ENCODE measurements at regions not wholly inside any gene's neighbourhood (a gene's known extent, or its start where the extent isn't known, plus 50 kb on each side); places are given as distances from the start of the nearest gene placed in this dataset.

DNA sequence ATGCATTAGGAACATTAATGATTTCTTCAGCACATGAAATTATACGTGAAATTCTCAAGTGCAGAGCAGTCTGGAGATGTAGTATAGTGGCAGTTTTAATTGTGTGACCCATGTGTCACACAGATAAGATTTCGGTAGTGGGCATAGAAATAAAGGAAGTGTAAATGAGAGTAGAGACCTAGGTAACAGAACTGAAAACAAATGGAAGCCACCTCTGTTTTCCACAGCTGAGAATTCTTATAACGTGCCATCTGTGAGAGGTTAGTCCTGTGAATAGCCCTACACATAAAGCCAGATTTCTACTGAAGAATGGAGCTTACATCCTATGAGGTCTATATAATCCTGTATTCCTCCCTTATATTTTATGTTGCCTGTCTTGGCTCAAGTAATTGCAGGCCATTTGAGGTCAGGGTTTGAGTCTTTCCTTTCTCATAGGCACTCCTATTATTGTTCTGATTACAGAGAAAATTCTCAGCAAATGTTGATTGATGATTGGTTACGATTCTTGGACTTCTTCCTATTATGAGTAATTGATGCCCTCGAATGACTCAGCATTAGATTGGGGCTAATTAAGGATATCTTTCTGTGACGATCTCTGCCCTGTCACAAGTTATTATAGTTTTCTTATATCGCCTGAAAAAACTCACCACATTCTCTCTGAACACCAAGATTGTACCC is 258.2 kb downstream of the KIF20B start:
- DNase-seq (ENCODE audit: low spot score), result peak; percentile 10
- in situ Hi-C loops (cut with MboI; ENCODE audit: low pct_unique_long_range_greater_than_20kb, low sequenced_read_pairs, unreplicated experiment), result loop anchor here (25.0 kb wide), 1 partner anchor 178 kb away; no protein-coding TSS in a partner anchor
- TF ChIP-seq, protein P1, sequence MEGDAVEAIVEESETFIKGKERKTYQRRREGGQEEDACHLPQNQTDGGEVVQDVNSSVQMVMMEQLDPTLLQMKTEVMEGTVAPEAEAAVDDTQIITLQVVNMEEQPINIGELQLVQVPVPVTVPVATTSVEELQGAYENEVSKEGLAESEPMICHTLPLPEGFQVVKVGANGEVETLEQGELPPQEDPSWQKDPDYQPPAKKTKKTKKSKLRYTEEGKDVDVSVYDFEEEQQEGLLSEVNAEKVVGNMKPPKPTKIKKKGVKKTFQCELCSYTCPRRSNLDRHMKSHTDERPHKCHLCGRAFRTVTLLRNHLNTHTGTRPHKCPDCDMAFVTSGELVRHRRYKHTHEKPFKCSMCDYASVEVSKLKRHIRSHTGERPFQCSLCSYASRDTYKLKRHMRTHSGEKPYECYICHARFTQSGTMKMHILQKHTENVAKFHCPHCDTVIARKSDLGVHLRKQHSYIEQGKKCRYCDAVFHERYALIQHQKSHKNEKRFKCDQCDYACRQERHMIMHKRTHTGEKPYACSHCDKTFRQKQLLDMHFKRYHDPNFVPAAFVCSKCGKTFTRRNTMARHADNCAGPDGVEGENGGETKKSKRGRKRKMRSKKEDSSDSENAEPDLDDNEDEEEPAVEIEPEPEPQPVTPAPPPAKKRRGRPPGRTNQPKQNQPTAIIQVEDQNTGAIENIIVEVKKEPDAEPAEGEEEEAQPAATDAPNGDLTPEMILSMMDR (IDR thresholded peaks at IDR 0.05; ENCODE audit: extremely low read depth, insufficient read depth, missing control alignments), result no peak

DNA sequence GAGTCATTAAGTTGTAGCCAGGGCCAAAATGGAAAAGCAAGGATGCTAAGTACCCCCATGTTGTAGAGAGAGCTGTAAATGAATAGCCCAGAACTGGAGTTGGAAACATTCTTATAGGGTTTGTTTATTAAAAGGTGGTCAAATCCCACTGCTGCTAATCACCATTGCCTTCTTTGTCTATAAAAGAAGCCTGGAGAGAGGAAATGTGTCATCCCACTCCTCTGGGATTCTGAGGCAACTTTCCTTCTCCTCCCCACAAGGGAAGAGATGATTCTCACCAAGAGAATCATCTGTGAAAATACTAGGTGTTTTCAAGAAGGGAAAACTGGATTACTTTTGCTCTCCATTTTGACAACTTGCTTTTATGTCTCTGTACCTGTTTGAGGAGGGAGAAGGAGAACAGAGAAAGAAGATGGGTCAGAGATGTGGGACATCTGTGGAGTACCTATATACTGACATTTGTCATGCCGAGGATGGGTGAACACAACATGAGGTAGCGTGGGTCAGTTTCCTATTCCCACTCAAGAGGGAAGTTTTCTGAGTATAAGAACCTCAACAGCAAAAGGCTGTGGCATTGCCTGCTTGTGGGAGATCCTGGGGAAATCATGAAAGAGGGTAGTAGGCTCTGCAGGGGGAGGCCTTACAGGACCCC is 262.2 kb downstream of the KIF20B start:
- no peak for DNase-seq (ENCODE audit: low spot score)
- in situ Hi-C loops (cut with MboI; ENCODE audit: low pct_unique_long_range_greater_than_20kb, low sequenced_read_pairs, unreplicated experiment), result loop anchor here (25.0 kb wide), 1 partner anchor 174 kb away; no protein-coding TSS in a partner anchor
- TF ChIP-seq, protein P1 (IDR thresholded peaks at IDR 0.05; ENCODE audit: extremely low read depth, insufficient read depth, missing control alignments), result no peak

DNA sequence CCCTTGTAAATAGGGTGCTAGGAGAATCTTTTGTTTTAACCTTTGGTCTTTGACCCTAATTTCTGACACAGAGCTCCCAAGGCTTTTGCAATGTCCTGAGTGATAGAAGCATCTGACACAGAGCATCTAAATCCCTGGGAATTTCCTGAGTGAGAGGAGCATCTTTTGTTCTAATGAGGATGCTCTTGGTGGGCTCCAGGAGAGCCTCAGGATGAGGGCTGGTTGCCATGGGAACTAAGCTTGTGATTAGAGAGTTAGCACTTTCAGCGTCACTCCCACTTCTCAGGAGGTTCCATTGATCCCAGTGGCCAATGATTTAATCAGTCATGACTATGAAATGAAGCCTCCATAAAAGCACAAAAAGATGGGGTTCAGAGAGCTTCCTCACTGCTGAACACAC is 264.8 kb downstream of the KIF20B start:
- no peak for DNase-seq (ENCODE audit: low spot score)
- TF ChIP-seq, protein P1 (IDR thresholded peaks at IDR 0.05; ENCODE audit: extremely low read depth, insufficient read depth, missing control alignments), result no peak
- in situ Hi-C loops (cut with MboI; ENCODE audit: low pct_unique_long_range_greater_than_20kb, low sequenced_read_pairs, unreplicated experiment), result loop anchor here (25.0 kb wide), 1 partner anchor 171 kb away; no protein-coding TSS in a partner anchor

DNA sequence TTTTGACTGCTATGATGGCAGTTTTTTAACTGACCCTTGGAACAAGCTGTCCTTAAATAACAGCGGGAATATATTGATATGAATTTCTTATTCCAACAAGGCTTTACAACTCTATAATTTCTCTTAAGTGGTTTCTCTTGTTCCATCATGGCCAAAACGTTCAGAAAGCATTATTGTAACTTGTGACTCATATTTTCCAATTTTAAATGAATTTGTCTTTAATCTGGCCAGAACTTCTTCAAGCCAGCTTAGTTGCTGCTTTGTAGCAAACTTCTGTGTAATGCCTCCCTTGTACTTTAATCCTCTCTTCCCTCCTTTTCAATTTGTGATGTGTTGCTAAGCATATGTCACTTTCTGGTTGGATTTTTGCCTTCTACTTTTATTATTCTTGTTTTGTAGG is 271.9 kb downstream of the KIF20B start:
- in situ Hi-C loops (cut with MboI; ENCODE audit: low pct_unique_long_range_greater_than_20kb, low sequenced_read_pairs, unreplicated experiment), result loop anchor here (25.0 kb wide), 1 partner anchor 164 kb away; no protein-coding TSS in a partner anchor
- TF ChIP-seq, protein P1 (IDR thresholded peaks at IDR 0.05; ENCODE audit: extremely low read depth, insufficient read depth, missing control alignments), result no peak
- DNase-seq (ENCODE audit: low spot score), result no peak

DNA sequence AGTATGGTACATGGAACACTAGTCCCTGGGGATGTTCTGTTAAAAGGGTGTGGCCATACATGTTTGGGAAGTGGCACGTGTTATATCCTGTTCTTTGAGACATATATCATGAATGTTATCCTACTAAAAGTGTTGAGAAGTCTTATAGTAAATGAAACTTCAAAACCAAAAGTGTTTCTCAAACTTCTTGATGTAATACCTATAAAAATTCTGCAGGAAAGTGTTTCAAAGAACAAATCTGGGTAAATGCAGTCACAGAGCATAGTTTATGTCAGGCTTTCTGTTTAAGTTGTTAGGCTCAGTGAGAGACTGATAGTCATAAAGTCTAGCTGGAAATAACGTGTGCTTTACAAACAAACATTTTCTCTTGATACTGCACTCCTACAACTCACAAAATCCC is 273.7 kb downstream of the KIF20B start:
- DNase-seq (ENCODE audit: low spot score), result no peak
- in situ Hi-C loops (cut with MboI; ENCODE audit: low pct_unique_long_range_greater_than_20kb, low sequenced_read_pairs, unreplicated experiment), result no loop called here
- TF ChIP-seq, protein P1 (IDR thresholded peaks at IDR 0.05; ENCODE audit: extremely low read depth, insufficient read depth, missing control alignments), result no peak

DNA sequence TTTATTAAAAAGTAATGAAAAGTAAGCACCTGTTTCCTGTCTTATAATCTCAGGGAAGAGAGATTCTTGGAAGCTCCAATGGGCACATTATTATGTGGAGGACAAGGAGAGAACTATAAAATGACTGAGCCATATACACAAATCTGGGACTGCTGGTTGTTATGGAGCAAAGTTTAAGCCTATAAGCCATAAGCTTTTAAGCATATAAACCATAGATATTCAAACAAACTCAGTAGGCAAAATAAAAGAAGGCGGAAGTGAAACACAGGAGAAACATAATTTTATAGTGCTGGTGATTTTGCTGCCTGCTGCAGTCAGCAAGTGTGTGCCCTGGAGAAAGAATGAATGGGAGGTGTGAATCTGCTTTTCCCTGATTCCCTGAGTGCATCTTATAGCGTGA is 274.4 kb downstream of the KIF20B start:
- in situ Hi-C loops (cut with MboI; ENCODE audit: low pct_unique_long_range_greater_than_20kb, low sequenced_read_pairs, unreplicated experiment), result no loop called here
- DNase-seq (ENCODE audit: low spot score), result no peak
- TF ChIP-seq, protein P1 (IDR thresholded peaks at IDR 0.05; ENCODE audit: extremely low read depth, insufficient read depth, missing control alignments), result no peak
